Nephron progenitor cell (in vitro differentiated cells): ENCODE measurements at regions not wholly inside any gene's neighbourhood (a gene's known extent, or its start where the extent isn't known, plus 50 kb on each side); places are given as distances from the start of the nearest gene placed in this dataset.

Experiments used
- DNase-seq: peaks from one replicate; pipeline ENCODE4 v3.0.0; 2021
- H3K27ac Mint-ChIP-seq: 2 replicates; pipeline ENCODE4 v1.8.0; 2021; ENCODE audit warnings: mild to moderate bottlenecking, moderate library complexity, mixed read lengths
- H3K27me3 Mint-ChIP-seq: 2 replicates; pipeline ENCODE4 v1.8.0; 2021; ENCODE audit warnings: mild to moderate bottlenecking, low read depth, mixed read lengths; ENCODE audit not compliant: poor library complexity
- H3K36me3 Mint-ChIP-seq: 2 replicates; pipeline ENCODE4 v1.8.0; 2021; ENCODE audit warnings: low read depth, mixed read lengths
- H3K4me1 Mint-ChIP-seq: 2 replicates; pipeline ENCODE4 v1.8.0; 2021; ENCODE audit warnings: mixed read lengths
- H3K4me3 Mint-ChIP-seq: 2 replicates; pipeline ENCODE4 v1.8.0; 2021; ENCODE audit warnings: mild to moderate bottlenecking, moderate library complexity, mixed read lengths
- H3K9me3 Mint-ChIP-seq: 2 replicates; pipeline ENCODE4 v1.8.0; 2021; ENCODE audit warnings: mild to moderate bottlenecking, moderate library complexity, mixed read lengths
- TF ChIP-seq, protein P1 (sequence below): fragments of 200-600 bp; sonication (generic); IDR thresholded peaks from 2 replicates; pipeline ENCODE4 v1.5.0; 2021; ENCODE audit warnings: antibody characterized with exemption

DNA sequence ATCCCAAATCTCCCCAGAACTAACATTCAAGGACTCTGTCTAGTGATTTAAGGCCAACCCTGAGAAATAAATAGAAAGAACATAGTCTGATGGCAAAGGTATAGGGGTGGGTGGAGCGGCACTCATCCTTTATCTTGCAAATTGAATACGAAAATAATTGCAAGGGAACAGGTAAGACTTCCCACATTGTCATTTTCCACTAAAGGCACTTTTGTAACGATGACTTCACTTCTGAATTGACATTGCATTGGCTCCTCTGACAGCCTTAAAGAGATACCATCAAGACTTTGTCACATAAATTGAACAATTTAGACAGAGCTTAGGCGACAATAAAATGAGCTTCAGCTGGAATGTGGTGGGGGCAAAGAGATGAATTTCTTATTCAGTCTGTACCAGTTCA is 75.3 kb upstream of the PLCL2 start:
- Mint-ChIP-seq H3K4me3 (no peak overlapping the region), H3K9me3 (no peaks in the 10 kb centered on the region), H3K27ac (no peak overlapping the region), H3K4me1 (no peaks in the 10 kb centered on the region), H3K27me3 (peaks cover 3% of the 10 kb centered on the region), H3K36me3 (no peaks in the 10 kb centered on the region)
- DNase-seq: no peak
- TF ChIP-seq, protein P1, sequence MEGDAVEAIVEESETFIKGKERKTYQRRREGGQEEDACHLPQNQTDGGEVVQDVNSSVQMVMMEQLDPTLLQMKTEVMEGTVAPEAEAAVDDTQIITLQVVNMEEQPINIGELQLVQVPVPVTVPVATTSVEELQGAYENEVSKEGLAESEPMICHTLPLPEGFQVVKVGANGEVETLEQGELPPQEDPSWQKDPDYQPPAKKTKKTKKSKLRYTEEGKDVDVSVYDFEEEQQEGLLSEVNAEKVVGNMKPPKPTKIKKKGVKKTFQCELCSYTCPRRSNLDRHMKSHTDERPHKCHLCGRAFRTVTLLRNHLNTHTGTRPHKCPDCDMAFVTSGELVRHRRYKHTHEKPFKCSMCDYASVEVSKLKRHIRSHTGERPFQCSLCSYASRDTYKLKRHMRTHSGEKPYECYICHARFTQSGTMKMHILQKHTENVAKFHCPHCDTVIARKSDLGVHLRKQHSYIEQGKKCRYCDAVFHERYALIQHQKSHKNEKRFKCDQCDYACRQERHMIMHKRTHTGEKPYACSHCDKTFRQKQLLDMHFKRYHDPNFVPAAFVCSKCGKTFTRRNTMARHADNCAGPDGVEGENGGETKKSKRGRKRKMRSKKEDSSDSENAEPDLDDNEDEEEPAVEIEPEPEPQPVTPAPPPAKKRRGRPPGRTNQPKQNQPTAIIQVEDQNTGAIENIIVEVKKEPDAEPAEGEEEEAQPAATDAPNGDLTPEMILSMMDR: no peak

DNA sequence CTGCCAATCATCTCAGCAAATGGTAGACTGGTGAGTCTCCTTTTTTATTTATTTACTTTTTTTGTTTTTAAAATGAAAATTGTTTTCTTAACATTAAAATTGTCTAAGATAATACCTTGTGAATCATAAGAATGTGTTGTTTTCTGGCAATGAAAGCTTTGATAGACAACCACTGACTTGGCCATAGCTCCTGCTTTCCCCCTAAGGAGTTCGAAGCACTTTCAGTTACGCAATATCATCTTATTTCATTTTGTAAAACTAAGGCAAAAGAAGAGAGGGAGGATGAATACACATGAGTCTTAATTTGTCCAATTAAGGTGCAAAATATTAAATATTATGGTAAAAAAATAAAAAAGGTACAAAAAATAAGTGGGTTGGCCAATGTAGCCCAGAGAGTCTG is 74.8 kb upstream of the PLCL2 start:
- no peak overlapping the region for H3K27ac Mint-ChIP-seq
- peaks cover 3% of the 10 kb centered on the region for H3K27me3 Mint-ChIP-seq
- H3K9me3 Mint-ChIP-seq: no peaks in the 10 kb centered on the region
- TF ChIP-seq, protein P1: no peak
- no peaks in the 10 kb centered on the region for H3K4me1 Mint-ChIP-seq
- H3K36me3 Mint-ChIP-seq: no peaks in the 10 kb centered on the region
- no peak for DNase-seq
- H3K4me3 Mint-ChIP-seq: no peak overlapping the region

DNA sequence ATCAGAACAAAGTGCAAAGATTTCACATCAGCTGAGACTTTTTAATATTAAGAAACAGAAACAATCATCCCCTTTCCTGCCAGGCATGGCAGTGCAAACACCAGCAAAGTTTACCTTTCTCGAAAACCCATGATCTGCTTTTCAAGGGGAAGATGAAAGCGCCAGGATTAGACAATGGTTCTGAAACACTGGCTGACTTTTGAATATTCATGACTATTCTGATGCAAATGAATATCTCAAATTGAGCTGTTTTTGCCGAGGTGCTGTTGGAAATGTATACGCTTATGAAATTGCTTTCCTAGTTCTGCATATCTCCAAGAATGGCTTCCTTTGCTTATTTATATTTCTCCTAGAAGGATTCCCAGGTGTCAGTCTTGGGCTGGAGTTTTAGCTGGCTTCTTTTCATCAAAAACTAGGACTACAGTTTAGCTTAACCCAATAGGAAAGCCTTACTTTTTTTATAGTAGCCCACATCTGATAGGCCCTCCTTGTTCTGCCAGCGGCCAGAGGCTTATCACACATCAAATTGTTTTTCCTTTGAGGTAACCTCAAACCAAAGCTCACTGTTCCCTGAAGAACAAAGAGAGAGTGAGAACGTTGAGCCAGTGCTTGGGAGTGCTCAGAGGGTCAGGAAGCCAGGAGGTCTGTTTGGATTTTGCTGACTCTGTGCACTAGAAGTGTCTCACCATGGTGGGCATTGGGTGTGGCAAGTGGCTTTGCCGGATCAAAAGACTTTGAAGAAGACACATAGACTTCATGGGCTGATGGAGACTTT is 74.0 kb upstream of the PLCL2 start:
- peaks cover 7% of the 10 kb centered on the region for H3K27me3 Mint-ChIP-seq
- TF ChIP-seq, protein P1: no peak
- DNase-seq: no peak
- no peak overlapping the region for H3K27ac Mint-ChIP-seq
- no peaks in the 10 kb centered on the region for H3K4me1 Mint-ChIP-seq
- H3K4me3 Mint-ChIP-seq: no peak overlapping the region
- no peaks in the 10 kb centered on the region for H3K9me3 Mint-ChIP-seq
- H3K36me3 Mint-ChIP-seq: no peaks in the 10 kb centered on the region

DNA sequence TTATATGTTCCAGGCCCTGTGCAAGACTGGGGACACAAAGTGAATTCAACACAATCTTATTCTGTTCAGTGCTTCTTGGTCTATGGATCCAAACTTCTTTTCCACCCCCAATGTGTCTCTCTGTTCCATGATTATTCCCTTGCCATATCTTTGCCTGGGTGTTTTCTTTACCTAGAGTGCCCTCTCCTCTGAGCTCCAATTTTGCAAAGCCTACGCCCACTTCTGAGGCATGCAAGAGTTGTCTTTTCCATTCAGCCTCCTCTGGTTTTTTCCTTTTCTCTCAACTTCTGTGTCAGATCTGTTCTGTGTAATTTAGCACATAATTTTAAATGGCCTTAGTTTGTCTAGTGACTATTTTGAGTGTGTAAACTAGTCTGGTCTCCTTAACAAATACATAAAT is 72.8 kb upstream of the PLCL2 start:
- no peaks in the 10 kb centered on the region for H3K4me1 Mint-ChIP-seq
- H3K9me3 Mint-ChIP-seq: no peaks in the 10 kb centered on the region
- no peaks in the 10 kb centered on the region for H3K36me3 Mint-ChIP-seq
- no peak for DNase-seq
- H3K27me3 Mint-ChIP-seq: peaks cover 7% of the 10 kb centered on the region
- TF ChIP-seq, protein P1: no peak
- H3K27ac Mint-ChIP-seq: peak overlapping the region; percentile 2
- no peak overlapping the region for H3K4me3 Mint-ChIP-seq

DNA sequence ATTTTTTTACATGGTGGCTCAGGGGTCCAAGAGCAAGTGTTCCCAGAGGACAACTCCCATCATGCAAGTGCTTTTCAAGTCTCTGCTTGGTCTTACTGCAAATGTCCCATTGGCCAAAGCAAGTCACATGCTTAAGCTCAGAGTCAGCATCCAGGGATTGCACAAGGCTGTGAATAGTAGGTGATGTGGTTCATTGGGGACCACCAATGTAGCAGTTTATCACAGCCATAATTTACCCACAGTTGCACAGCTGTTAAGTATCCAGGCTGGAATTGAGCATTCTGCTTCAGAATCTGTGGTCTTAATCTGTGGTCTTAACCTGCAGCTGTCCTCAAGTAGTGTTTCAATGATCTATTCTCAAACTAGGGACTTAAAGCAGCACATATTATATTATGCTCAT is 71.4 kb upstream of the PLCL2 start:
- no peak overlapping the region for H3K4me3 Mint-ChIP-seq
- DNase-seq: no peak
- H3K27ac Mint-ChIP-seq: no peak overlapping the region
- peaks cover 7% of the 10 kb centered on the region for H3K27me3 Mint-ChIP-seq
- no peaks in the 10 kb centered on the region for H3K4me1 Mint-ChIP-seq
- no peaks in the 10 kb centered on the region for H3K9me3 Mint-ChIP-seq
- no peaks in the 10 kb centered on the region for H3K36me3 Mint-ChIP-seq
- TF ChIP-seq, protein P1: no peak

DNA sequence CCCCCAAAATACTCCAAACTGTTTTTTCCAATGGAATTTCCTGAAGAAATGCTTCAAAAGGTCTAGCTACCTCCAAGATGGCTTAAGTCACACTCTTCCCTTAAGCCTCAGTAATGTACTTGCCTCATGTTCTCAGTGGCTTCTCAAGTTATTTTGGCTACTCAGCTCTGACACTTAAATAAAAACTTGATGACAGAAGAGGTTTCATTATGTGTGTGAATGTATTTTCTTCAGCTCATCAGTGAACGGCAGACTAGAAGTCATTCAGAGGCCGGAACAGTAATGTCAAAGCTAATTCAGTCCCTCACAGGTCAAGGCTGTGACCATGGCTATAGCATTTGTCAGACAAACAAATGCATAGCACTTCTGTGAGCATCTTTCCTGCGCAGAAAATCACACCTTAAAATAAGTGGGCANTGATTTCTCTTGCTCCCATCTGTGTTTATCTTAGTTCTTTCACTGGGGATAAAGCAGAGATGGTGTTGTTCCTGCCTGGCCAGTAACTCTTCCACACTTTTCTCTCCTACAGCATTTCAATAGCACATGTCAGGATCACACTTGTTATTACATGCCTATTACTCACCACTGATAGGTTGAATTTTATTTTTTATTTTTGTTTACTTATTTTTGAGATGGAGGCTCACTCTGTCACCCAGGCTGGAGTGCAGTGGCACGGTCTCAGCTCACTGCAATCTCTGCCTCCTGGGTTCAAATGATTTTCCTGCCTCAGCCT is 68.5 kb upstream of the PLCL2 start:
- H3K36me3 Mint-ChIP-seq: no peaks in the 10 kb centered on the region
- no peaks in the 10 kb centered on the region for H3K9me3 Mint-ChIP-seq
- H3K4me1 Mint-ChIP-seq: no peaks in the 10 kb centered on the region
- H3K4me3 Mint-ChIP-seq: no peak overlapping the region
- TF ChIP-seq, protein P1: no peak
- DNase-seq: no peak
- peaks cover 9% of the 10 kb centered on the region for H3K27me3 Mint-ChIP-seq
- H3K27ac Mint-ChIP-seq: no peak overlapping the region
